ENCODE measurements at regions not wholly inside any gene's neighbourhood (a gene's known extent, or its start where the extent isn't known, plus 50 kb on each side); places are given as distances from the start of the nearest gene placed in this dataset.
"Not testable (repeated sequence)": the region's sequence is repeated elsewhere in the genome, so short reads cannot be mapped to it uniquely, and the experiment has no call there.

- TF ChIP-seq ZNF384 (IDR thresholded peaks at IDR 0.05) (no peak), FOXM1 (IDR thresholded peaks at IDR 0.05; ENCODE audit: borderline replicate concordance) (no peak), L3MBTL2 (conservative IDR thresholded peaks at IDR 0.05) (no peak), TARDBP (IDR thresholded peaks at IDR 0.05) (no peak), NFRKB (IDR thresholded peaks at IDR 0.05) (no peak), ARNT (IDR thresholded peaks at IDR 0.05) (no peak), CTBP1 (IDR thresholded peaks at IDR 0.05; ENCODE audit: borderline replicate concordance) (no peak), FOXA1 (IDR thresholded peaks at IDR 0.05) (no peak), SP1 (IDR thresholded peaks at IDR 0.05) (no peak), LEF1 (IDR thresholded peaks at IDR 0.05; ENCODE audit: borderline replicate concordance) (no peak), ELF4 (IDR thresholded peaks at IDR 0.05) (no peak), HDGF (IDR thresholded peaks at IDR 0.05; ENCODE audit: borderline replicate concordance) (no peak), FOXK2 (IDR thresholded peaks at IDR 0.05) (no peak), SUZ12 (IDR thresholded peaks at IDR 0.05) (no peak), PKNOX1 (IDR thresholded peaks at IDR 0.05) (no peak), BHLHE40 (IDR thresholded peaks at IDR 0.05; ENCODE audit: borderline replicate concordance) (no peak)
- no peak for DNase-seq (ENCODE audit: extremely low spot score)
- ChIA-PET CTCF (interaction anchor here (0.5 kb wide), 1 partner anchor 476 kb away, joined by 3 read pairs; no protein-coding TSS in a partner anchor), POLR2A (no interaction called here)
These were observed 297.7 kb upstream of the CLEC14A start for GRCh38 chr14:38553586-38553985.

GRCh38 chr14:38549564-38549963 is 293.7 kb upstream of the CLEC14A start:
- CTCF ChIA-PET = no interaction called here
- DNase-seq (ENCODE audit: extremely low spot score) = no peak
- TF ChIP-seq L3MBTL2 (conservative IDR thresholded peaks at IDR 0.05) (no peak), ELF4 (IDR thresholded peaks at IDR 0.05) (no peak), FOXK2 (IDR thresholded peaks at IDR 0.05) (no peak), ARNT (IDR thresholded peaks at IDR 0.05) (no peak), NFRKB (IDR thresholded peaks at IDR 0.05) (no peak), CTBP1 (IDR thresholded peaks at IDR 0.05; ENCODE audit: borderline replicate concordance) (no peak), LEF1 (IDR thresholded peaks at IDR 0.05; ENCODE audit: borderline replicate concordance) (no peak), FOXM1 (IDR thresholded peaks at IDR 0.05; ENCODE audit: borderline replicate concordance) (no peak), FOXA1 (IDR thresholded peaks at IDR 0.05) (no peak), ZNF384 (IDR thresholded peaks at IDR 0.05) (no peak), TARDBP (IDR thresholded peaks at IDR 0.05) (no peak), BHLHE40 (IDR thresholded peaks at IDR 0.05; ENCODE audit: borderline replicate concordance) (no peak), HDGF (IDR thresholded peaks at IDR 0.05; ENCODE audit: borderline replicate concordance) (no peak), SP1 (IDR thresholded peaks at IDR 0.05) (no peak), PKNOX1 (IDR thresholded peaks at IDR 0.05) (no peak), SUZ12 (IDR thresholded peaks at IDR 0.05) (no peak)
- POLR2A ChIA-PET = no interaction called here

GRCh38 chr14:38547961-38548490 is 292.1 kb upstream of the CLEC14A start:
- TF ChIP-seq FOXA1 (IDR thresholded peaks at IDR 0.05) (no peak), HDGF (IDR thresholded peaks at IDR 0.05; ENCODE audit: borderline replicate concordance) (no peak), ARNT (IDR thresholded peaks at IDR 0.05) (no peak), ELF4 (IDR thresholded peaks at IDR 0.05) (no peak), ZNF384 (IDR thresholded peaks at IDR 0.05) (no peak), CTBP1 (IDR thresholded peaks at IDR 0.05; ENCODE audit: borderline replicate concordance) (no peak), SP1 (IDR thresholded peaks at IDR 0.05) (no peak), NFRKB (IDR thresholded peaks at IDR 0.05) (no peak), TARDBP (IDR thresholded peaks at IDR 0.05) (no peak), PKNOX1 (IDR thresholded peaks at IDR 0.05) (no peak)
- ChIA-PET POLR2A (no interaction called here), CTCF (no interaction called here)
- DNase-seq (ENCODE audit: extremely low spot score) = no peak

GRCh38 chr14:38546932-38547551 is 291.1 kb upstream of the CLEC14A start:
- ChIA-PET POLR2A (no interaction called here), CTCF (no interaction called here)
- no peak for TF ChIP-seq ARNT (IDR thresholded peaks at IDR 0.05)
- no peak for TF ChIP-seq ELF4 (IDR thresholded peaks at IDR 0.05)
- TF ChIP-seq L3MBTL2 (conservative IDR thresholded peaks at IDR 0.05) = no peak
- no peak for TF ChIP-seq TARDBP (IDR thresholded peaks at IDR 0.05)
- no peak for TF ChIP-seq HDGF (IDR thresholded peaks at IDR 0.05; ENCODE audit: borderline replicate concordance)
- TF ChIP-seq FOXA1 (IDR thresholded peaks at IDR 0.05) = no peak
- no peak for TF ChIP-seq NFRKB (IDR thresholded peaks at IDR 0.05)
- no peak for TF ChIP-seq BHLHE40 (IDR thresholded peaks at IDR 0.05; ENCODE audit: borderline replicate concordance)
- TF ChIP-seq PKNOX1 (IDR thresholded peaks at IDR 0.05) = no peak

GRCh38 chr14:38544776-38545175 is 288.9 kb upstream of the CLEC14A start:
- POLR2A ChIA-PET = no interaction called here
- CTCF ChIA-PET = no interaction called here
- TF ChIP-seq HDGF (IDR thresholded peaks at IDR 0.05; ENCODE audit: borderline replicate concordance) = no peak
- TF ChIP-seq FOXM1 (IDR thresholded peaks at IDR 0.05; ENCODE audit: borderline replicate concordance) = no peak
- no peak for TF ChIP-seq SP1 (IDR thresholded peaks at IDR 0.05)
- no peak for TF ChIP-seq ARNT (IDR thresholded peaks at IDR 0.05)
- no peak for TF ChIP-seq L3MBTL2 (conservative IDR thresholded peaks at IDR 0.05)
- TF ChIP-seq FOXK2 (IDR thresholded peaks at IDR 0.05) = no peak
- no peak for TF ChIP-seq LEF1 (IDR thresholded peaks at IDR 0.05; ENCODE audit: borderline replicate concordance)
- no peak for TF ChIP-seq FOXA1 (IDR thresholded peaks at IDR 0.05)
- TF ChIP-seq ELF4 (IDR thresholded peaks at IDR 0.05) = no peak
- TF ChIP-seq TARDBP (IDR thresholded peaks at IDR 0.05) = no peak
- no peak for TF ChIP-seq NFRKB (IDR thresholded peaks at IDR 0.05)
- no peak for TF ChIP-seq SUZ12 (IDR thresholded peaks at IDR 0.05)
- no peak for TF ChIP-seq CTBP1 (IDR thresholded peaks at IDR 0.05; ENCODE audit: borderline replicate concordance)
- no peak for TF ChIP-seq BHLHE40 (IDR thresholded peaks at IDR 0.05; ENCODE audit: borderline replicate concordance)
- TF ChIP-seq ZNF384 (IDR thresholded peaks at IDR 0.05) = no peak
- DNase-seq (ENCODE audit: extremely low spot score) = no peak

More at GRCh38 chr14:38546932-38547551, 291.1 kb upstream of the CLEC14A start:
- no peak for DNase-seq (ENCODE audit: extremely low spot score)

GRCh38 chr14:38543851-38544250 is 288.0 kb upstream of the CLEC14A start:
- POLR2A ChIA-PET; CTCF ChIA-PET; DNase-seq (ENCODE audit: extremely low spot score): not testable (repeated sequence)

- DNase-seq (ENCODE audit: extremely low spot score); CTCF ChIA-PET; POLR2A ChIA-PET: not testable (repeated sequence)
These were observed 282.2 kb upstream of the CLEC14A start for GRCh38 chr14:38538053-38538452.
